Femur (tissue), 1 donor: ENCODE measurements at regions not wholly inside any gene's neighbourhood (a gene's known extent, or its start where the extent isn't known, plus 50 kb on each side); places are given as distances from the start of the nearest gene placed in this dataset.

ENCODE experiments used
- DNase-seq: peaks from one replicate; pipeline ENCODE4 v3.0.0-alpha.2; 2017

DNA sequence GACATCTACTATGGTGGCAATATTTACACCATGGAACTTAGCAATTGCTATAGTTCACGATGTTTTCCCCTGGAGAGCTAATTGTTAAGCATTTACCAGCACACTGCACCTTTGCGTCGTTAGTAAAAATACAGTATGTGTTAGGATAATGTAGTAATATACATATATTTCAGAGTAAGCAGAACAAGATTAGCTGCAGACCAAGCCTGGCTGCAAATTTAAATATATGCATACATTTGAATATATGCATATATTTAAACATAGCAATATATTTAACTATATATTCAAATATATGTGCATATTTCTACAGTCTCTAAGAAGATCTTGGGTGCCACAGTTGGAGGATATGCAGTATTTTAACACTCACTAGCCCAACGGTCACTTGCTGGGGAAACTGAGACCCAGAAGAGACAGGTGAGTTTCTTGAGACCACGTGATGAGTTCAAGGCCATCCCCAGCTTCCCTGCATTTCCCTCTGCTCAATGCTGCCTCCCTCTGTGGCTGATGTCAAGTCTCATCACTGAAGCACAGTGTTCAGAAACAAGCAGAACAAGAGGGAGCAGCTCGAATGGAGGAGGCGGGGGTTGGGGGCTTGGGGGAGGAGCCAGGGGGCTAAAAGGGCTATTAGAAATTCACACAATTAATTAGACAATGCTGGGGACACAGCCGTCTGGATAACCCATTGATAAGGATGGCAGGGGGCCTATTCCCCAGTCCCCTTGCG is 708.0 kb downstream of the MED13L start:
- DNase-seq = no peak

DNA sequence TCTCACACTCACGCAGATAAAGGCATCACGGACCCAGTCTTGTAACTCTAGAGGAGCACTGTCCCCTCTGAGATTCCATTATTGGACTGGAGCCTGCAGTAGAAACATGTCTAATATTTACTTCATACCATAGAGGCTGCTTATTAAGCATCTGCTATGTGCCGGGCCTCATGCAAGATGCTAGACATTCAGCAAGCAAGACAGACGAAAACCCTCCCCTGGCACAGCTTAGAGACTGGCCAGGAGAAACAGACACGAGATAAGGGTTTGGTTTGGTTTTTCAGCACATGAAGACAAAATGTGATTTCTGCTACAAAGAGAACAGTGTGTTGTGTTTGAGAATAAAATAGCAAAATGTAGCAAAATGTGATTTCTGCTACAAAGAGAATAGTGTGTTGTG is 719.2 kb downstream of the MED13L start:
- no peak for DNase-seq

DNA sequence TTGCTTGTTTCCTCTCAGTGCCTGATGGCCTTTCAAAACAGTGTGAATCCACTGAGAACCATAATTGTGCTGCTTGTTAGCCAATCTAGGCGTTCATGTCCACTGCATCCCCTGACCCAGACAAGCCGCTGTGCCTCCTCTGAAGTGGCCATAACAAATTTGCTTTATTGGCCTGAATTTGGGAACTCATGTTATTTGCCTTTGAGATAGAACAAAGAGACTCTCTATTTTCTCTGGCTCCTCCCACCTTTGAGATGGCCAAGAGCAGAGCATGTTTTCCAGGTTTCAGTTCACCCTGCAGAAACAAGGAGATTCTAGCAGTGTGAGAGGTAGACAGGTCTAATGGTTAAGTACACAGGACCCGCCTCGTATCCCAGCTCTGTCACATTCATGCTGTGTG is 723.9 kb downstream of the MED13L start:
- no peak for DNase-seq

DNA sequence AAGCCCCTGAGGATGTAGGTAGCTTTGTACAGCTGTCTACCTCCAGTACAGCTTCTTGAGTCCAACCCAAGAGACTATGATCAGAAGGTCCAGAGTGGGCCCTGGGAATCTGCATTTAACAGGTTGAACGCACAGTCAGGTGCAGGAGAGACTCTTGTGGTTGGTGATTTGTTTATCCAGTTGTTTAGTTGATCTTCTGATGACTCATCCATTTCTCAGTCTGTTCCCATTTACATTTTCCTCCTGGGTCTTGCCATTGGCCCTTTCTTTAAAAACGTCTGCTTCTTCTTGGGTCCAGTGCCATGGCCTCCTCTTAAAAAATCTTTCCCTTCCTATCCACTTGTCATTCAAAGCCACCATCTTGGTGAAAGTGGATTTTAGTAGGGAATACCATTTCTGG is 734.2 kb downstream of the MED13L start:
- no peak for DNase-seq

DNA sequence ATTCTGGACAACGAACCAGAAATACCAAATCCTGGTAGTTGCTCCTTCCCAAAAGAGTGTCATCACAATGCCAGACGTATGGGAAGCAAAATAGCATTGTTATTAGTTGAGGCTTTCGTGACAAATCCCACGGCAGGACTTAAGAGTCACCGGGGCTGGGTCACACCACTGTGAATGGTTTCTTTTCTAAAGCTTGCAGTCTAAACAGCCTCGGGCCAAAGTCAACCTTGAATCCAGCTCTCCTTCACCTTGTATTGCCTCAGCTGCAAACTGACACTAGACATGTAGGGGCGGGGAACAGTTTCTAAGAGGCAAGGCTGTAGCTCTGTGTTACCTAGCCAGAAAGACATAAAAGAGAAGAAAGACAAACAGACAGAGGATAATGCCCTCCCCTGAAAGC is 734.8 kb downstream of the MED13L start:
- no peak for DNase-seq

DNA sequence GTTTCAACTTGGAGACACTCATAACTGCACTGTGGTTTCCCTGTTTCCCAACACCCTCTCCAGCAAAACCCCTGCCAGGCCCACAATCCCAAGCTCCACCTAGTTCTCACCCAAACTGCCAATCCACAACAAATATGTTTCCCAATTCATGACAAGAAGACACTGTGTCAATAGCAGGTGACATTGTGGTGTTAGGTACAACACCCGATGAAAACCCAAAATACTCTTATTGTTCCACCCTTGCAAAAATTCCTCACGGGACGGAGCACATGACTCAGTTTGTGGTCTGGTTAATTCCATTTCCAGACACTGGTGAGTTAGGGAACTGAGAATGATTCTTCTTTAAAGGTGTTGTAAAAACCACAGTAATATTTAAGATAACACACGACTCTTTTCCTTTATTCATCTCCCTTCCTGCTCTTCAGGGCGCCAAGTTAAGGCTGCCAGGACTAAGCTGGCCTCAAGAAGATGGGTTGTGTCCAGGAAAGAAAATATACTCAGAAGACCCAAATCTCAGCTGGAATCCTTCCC is 735.5 kb downstream of the MED13L start:
- no peak for DNase-seq

DNA sequence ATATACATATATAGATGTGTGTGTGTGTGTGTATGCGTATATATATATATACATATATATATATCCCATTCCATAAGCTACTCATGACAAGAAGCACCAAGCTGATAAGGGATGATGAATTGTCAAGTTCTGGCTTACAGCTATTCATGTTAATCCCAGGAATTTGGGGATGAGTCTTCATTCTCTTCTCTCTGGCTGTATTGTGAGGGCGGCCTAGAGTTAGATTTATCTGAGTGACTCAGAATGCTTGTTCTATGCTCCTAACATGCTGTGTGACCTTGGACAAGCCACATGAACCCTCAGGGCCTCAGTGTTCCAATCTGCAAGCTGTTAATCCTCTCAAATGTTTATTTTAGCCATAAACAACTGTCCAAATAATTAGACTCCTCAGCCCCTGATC is 749.0 kb downstream of the MED13L start:
- no peak for DNase-seq

DNA sequence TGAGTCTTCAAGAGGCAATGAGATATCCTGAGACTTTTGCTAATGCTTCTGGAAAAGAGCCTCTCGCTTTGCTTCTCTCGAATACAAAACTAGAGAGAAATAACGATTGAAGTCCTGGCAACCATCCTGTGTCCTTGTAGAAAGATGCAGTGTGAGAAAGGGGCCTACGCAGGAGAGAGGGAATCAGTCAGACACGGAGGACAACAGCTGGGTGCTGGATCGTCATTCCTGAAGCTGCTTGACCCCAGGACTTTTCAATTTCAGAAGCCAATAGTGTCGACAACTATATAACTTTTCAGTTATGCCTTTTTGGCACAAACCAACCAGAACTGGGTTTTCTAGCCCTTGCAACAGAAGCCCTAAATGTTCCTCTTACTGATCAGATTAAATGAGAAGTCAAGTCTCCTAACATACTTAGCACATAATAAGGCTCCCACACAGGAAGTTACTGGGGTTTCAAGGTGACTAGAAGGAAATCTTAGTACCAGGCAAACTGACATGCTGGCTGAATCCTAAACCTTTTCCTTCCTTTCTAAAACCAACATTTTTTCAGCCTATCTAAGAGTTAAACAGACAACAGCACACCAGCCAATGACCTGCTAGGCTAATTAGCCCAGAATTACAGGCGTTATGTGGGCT is 755.6 kb downstream of the MED13L start:
- DNase-seq = no peak

GRCh38 chr12:115519887-115520286 is 757.6 kb downstream of the MED13L start:
- DNase-seq = no peak

GRCh38 chr12:115519359-115519758 is 758.1 kb downstream of the MED13L start:
- no peak for DNase-seq

DNA sequence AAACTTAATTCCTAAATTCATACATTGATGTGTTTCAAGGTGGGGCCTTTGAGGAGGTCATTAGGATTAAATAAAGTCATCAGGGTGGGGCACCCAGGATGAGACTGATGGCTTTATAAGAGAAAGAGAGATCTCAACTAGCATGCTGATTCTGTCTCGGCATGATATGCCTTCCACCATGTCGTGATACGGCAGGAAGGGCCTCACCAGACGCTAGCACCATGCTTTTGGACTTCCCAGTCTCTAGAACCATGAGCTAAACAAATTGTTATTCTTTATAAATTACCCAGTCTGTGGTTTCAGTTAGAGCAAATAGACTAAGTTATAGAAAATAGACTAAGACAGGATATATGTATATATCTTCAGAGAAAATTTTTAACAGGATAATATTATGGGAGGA is 759.6 kb downstream of the MED13L start:
- no peak for DNase-seq

DNA sequence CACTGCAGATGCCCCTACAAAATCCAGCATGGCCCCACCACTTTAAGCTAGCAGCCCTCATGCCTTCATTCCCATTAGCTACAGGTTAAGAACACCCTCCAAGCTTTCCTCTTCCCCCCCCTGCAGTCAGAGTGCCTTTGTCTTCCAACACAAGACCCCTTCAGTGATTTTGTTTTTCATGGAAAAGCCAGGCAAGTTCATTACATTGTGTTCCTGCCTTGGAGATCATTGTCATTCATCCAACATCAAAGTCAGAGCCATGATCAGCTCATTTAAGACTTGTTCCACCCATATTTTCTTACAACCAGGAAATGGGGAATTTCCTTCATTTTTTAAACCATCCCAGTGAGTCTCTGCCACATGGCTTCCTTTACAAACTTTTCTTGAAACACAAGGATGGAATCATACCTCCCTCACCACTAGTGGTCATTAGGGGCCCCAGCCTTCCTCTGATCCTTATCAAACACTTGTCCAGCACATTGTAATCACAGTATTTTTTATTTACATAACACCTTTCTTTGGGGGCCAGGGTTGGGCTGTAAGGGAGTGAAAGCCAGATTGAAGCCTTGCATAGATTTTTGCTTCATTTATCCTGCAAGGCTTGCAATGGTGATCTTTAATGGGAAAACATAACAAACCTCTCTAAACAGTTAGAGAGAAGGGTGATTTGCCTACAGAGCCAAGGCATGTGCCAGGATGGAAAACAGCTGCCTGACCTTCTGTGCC is 765.3 kb downstream of the MED13L start:
- DNase-seq = no peak

DNA sequence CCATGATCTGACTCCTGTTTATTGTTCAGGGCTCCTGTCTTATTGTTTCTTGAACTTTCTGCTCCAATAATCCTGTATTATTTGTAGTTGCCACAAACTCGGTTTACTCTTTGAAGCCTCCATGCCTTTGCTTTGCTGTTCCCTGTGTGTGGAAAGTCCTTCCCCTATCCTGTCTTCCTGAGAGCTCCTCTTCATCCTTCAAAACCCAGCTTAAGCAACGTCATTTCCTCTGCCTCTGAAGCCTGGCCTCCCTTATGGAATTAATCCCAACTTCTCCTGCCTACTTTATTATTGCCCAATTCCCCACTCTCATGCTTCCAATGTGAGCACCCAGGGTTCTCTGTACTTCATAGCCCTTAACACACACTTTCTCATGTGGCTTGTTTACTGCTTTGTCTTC is 766.2 kb downstream of the MED13L start:
- no peak for DNase-seq

- no peak for DNase-seq
Measured at GRCh38 chr12:115508990-115509389, 768.5 kb downstream of the MED13L start.

GRCh38 chr12:115507951-115508722 is 769.4 kb downstream of the MED13L start:
- no peak for DNase-seq

DNA sequence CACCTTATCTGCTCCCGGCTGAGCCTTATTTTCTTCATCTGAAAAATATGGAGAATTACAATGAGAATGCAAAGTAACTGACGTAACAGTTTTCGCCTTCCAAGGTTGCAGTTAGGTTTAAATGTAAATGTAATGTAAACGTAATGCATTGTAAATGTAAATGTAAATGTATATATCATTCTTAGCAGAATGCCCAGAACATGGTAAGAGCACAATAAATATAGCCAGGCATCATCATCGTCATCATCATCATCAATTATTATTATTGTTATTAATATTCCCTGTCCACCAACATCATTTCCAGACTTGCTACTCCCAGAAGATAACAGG is 770.0 kb downstream of the MED13L start:
- DNase-seq = no peak

GRCh38 chr12:115506822-115507559 is 770.5 kb downstream of the MED13L start:
- DNase-seq = no peak

DNA sequence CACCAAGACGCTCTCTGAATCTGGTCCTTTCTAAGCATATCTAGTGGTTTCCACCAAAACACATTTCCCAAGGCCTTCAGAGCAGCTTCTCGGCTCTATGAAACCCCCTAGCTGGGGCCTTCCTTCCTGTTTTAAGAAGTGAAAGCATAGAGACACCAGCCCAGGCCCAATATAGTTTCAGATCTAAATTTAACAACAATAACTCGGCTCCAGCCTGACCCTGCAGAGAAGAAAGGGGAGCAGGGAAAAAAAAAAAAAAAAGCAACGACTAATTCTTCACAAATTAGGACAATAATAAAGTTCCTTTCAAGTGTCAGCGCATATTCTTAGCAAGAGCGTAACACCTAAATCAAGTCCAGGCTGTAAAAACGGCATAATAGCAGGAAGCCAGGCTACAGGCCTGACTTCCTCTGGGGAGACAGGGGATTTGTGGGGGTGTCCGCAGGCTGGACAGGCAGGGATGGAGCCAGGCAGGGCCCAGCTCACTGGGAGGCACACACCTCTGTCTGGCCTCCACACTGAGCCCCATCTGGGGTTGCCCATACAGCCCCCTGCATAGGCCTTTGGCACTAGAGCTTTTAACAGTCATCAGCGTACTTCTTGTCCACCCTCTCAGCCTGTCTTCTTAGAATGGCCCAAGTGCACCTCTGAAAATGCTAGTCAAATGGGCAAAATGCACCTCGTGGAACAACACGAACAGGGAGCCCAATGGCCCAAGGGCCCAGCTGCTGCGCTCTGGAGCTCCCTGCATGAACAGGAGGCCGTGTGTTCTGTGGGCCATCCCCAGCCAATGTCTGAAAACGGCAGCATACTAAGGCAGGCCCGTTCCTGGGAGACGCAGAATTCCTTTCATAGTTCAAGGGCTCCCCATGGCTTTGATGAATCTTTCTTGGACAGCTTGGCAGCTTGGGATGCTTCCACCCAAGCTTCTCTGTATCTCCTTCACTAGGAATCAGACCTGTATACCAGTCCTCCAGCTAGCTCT is 772.9 kb downstream of the MED13L start:
- no peak for DNase-seq

DNA sequence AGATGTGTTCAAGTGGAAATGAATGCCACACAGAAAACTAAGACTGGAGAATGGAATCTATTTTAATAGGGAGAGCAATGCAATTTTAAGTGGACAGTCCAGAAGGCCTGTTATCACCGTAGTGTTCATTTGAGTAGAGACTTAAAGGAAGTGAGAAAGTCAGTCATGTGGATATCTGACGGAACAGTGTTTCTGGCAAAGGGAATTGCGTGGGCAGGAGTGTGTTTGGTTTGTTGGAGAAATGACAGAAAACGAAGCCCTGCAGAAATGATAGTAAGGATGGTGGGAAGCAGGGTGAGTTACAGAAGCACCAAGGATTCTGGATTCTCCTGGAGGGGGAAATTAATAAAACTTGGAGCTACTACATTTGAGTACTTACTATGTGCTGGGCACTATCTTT is 776.6 kb downstream of the MED13L start:
- DNase-seq = no peak

GRCh38 chr12:115495300-115495699 is 782.2 kb downstream of the MED13L start:
- DNase-seq = no peak

DNA sequence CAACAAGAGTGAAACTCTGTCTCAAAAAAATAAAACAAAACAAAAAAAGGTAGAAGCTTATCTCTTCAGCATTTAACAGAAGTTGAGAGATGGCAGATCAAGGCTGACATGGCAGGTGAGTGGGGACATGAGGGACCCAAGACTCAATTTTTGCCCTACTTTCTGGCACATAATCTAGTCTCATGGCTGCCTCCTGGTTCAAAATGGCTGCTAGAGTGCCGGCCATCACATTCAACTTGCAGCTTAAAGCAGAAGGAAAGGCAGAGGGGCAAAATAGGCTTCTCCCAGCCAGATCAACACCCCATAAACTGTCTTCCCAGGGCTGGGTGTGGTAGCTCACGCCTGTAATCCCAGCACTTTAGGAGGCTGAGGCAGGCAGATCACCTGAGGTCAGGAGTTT is 784.9 kb downstream of the MED13L start:
- no peak for DNase-seq
